ENCODE measurements at regions not wholly inside any gene's neighbourhood (a gene's known extent, or its start where the extent isn't known, plus 50 kb on each side); places are given as distances from the start of the nearest gene placed in this dataset.

DNA sequence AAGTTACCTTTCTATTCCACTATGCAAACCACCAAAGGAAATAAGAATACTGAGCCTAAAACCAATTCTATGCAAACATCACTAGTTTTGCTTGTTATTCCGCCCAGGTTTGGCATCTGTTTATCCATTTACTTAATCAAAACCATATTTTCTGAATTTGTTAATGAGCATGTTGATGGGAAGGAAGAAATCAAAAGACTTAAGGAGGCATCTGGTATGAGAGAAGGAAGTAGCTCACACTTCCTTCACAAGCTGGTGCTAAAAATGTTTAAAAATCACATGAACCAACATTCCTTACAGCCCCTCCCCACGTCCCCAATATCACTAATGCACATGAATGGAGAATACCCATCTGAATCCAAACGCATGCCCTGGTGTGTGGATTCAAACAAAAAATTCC lies 52.0 kb upstream of the PRKAR2B start:
- ATAC-seq (ENCODE audit: insufficient read depth, low read depth) (no peak), DNase-seq (no peak)
- Histone ChIP-seq H3K4me2 (ENCODE audit: insufficient read depth, low read length) (no peak overlapping the region), H3K27me3 (ENCODE audit: insufficient read depth, low read length, poor library complexity) (no peaks in the 10 kb centered on the region), H4K20me1 (ENCODE audit: insufficient read depth, low read length) (no peaks in the 10 kb centered on the region), H3K27ac (ENCODE audit: low read length) (no peak overlapping the region), H3K9ac (ENCODE audit: low read depth, low read length) (no peak overlapping the region), H3K9me3 (ENCODE audit: insufficient read depth, low read length, severe bottlenecking) (no peaks in the 10 kb centered on the region), H3K79me2 (ENCODE audit: insufficient read depth, low read length) (no peaks in the 10 kb centered on the region), H3K4me1 (ENCODE audit: insufficient read depth, low read length) (no peaks in the 10 kb centered on the region), H3K4me3 (ENCODE audit: low read depth in 1 of 2, low read length in 2 of 2) (no peak overlapping the region), H2AFZ (ENCODE audit: low read depth, low read length) (no peak overlapping the region), H3K36me3 (ENCODE audit: insufficient read depth, low read length) (no peaks in the 10 kb centered on the region)
- TF ChIP-seq CTCF (IDR thresholded peaks at IDR 0.05; ENCODE audit: borderline replicate concordance, extremely low read depth, low read length, poor library complexity, severe bottlenecking) (no peak), EZH2 (IDR thresholded peaks at IDR 0.05; ENCODE audit: borderline replicate concordance, low read depth, low read length, severe bottlenecking) (no peak)
